HG03565 (cell line): ENCODE measurements at regions not wholly inside any gene's neighbourhood (a gene's known extent, or its start where the extent isn't known, plus 50 kb on each side); places are given as distances from the start of the nearest gene placed in this dataset.
A peak's percentile ranks its signal among the peaks of the same experiment; 100 is the strongest.

Experiments used
- ATAC-seq: cut with Tn5 transposase; IDR thresholded peaks from one replicate; pipeline ENCODE4 v1.9.1; 2021; ENCODE audit warnings: mild to moderate bottlenecking, moderate library complexity; ENCODE audit not compliant: unreplicated experiment

DNA sequence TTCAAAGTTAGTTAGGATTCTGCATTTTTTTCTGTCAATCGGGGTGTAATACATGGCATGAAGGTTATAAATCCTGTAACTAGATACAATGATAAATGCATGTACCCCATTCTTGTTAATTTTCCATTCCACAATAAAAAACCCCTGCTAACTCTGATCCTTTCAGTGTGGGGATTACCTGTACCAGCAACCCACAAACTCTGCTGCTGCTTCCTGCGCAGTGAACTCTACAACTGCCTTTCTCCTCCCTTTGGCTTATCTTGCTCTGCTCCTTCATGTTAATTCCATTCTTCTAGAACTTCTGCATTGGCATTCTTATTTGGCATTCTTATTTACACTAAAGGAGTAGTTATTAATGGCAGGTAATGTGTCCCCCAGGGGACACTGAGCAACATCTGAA is 273.1 kb downstream of the KLF12 start:
- ATAC-seq = no peak

DNA sequence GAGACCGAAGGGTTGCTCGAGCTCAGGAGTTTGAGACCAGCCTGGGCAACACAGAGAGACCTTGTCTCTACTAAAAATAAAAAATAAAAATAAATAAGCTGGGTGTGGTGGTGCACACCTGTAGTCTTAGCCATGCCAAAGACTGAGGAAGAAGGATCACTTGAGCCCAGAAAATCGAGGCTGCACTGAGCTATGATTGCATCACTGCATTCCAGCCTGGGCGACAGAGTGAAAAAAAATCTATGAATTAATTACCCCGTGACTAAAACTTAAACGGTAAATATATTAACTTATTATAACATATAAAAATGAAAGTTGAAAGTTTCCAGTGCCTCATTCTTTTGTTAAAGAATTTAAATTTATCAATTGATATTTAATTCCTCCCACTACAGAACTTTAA is 273.7 kb downstream of the KLF12 start:
- no peak for ATAC-seq

DNA sequence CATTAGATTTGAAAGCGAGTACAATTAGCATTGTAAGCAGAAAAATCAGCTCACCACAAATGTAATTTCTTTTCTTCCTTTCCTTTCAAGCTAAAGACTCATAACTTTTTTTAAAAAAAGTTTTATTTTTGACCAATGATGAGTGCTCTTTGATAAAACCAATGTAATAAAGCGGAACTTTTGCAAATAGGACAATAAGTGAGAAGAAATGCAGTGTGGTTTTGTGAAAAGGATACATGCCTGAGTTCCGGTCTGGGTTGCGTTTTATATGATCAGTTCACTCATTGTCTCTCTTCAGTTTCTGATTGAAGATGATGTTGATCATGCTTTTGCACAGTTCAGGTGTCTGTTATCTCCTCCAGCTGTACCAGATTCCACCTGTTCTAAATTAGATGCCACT is 274.4 kb downstream of the KLF12 start:
- no peak for ATAC-seq

DNA sequence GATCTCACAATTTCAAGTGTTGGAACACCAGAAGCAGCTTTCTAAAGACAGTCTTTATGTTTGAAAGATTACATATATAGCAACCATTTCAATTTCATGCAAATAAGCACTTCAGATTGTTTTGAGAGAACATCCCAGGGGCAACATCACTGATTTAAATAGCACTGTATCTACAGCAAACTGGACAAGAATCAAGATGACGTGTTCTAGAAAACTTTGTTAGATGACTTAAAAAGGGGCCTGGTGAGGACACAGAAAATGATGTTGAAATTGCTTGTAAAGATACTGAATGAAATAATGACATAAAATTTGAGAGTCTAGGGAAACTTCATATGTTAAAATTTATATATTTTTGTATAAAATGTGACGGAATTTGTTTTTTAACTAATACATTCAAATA is 277.1 kb downstream of the KLF12 start:
- no peak for ATAC-seq

DNA sequence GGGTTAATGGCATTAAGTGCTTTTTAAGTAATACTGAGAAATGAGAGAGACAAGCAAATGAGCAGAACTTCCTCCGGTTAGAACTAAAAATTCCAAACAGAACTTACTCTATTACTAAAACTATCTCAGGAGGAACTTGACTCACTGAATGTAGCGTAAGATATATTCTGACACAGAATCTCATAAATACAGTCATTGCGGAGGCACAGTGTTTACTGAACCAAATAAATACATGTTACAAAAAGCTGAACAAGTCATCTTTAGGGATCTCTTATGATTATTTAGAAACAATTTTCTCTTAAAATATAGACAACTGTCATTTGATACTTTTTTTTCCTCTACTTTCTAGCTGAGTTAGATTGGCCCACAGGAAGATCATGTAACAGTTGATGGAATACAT is 283.1 kb downstream of the KLF12 start:
- no peak for ATAC-seq

DNA sequence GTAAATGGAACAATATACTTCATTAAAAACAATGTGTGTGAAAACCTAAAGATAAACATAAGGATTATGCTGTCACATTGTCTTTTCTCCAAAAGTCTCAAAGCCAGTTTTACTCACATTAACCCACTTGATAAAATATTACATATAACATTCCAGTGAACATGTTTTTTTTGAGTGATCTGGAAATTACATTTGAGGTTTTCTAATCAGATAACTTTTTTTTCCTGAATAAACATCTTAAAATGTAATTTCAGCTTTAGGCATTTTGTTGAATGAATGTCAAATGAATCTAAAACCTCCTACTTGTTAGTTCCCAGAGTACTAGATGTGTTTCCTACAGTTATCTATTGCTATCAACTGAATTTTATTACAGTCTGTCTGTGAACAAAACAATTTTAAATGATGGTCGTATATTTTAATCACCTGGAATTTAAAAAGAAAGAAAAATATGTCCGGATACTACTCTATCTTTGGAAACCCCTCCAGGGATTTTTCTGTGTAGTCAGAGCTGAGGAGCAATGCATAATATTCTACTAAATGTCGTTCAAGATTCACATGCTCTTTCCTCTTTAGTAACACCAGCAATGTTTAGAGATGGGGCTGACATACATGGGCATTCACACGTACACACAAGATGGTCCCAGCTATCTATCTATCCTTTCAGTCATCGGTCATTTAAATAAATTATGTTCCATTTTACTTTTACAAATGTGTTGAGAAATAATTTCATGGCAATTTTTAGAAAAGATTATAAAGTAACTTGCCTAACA is 283.9 kb downstream of the KLF12 start:
- ATAC-seq = no peak

DNA sequence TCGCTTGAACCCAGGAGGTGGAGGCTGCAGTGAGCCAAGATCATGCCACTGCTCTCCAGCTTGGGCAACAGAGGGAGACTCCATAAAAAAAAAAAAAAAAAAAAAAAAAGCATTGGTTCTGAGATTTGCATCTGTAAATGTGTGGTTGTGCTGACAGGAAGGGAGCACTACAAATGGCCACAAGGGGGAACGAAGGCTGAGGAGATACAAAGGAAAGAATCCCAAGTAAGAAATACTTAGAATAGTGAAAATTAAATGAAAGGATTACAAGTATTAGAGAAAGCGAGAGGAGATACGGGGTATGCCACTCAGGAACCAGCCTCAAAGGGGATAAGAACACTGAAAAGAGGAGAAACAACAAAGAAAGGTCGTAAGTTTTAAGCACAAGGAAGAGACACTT is 284.9 kb downstream of the KLF12 start:
- no peak for ATAC-seq

DNA sequence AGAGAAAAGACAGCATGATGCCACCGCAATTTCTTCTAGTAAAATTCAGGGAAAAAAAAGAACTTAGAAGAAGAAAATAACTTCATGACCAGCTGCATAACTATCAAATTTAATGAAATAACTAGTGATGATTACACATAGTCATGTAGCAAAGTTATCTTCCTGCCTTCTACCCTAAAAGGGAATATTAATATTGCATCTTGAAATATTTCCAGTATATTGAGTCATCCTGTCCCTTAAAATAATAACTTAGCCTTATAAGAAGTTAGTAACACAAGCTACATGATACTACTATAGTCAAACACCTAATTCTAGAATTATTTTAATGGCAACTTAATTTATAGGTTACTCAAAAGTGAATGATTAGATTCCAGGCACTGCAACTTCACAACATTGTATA is 289.2 kb downstream of the KLF12 start:
- ATAC-seq = no peak

DNA sequence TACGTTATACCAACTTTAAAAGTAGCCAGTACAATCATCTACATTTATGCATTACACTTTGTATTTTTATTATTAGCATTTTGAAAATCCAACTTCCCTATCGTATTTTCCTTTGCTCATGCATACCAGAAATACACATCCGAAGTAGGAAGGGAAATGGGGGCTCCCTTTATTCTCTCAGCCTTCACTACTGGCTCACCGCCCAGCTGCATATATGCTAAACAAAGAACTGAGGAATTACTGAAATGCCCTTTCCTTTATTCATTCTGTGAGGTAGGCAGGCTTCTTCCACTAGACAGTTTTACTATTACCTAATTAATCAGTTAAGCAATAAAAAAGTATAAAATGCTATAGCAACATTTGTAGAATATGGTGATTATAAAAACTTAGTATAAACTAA is 291.6 kb downstream of the KLF12 start:
- ATAC-seq = no peak

DNA sequence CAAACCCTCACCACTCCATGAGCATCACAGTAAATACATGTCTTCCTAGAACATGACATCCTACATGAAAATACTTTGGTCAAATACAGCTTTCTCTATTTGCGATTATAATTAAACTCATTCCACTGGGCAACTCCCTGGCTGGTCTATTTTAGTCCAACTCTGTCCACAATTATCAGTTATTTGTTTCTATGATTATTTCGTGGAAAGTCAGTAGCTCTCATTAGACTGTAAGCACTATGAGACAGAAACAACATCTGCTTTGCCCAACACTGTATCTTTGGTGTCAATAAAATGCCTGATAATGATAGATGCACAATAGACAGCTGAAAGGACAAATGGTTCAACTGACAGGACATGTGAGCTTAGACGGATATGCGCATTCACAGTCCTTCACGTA is 292.0 kb downstream of the KLF12 start:
- ATAC-seq = no peak

DNA sequence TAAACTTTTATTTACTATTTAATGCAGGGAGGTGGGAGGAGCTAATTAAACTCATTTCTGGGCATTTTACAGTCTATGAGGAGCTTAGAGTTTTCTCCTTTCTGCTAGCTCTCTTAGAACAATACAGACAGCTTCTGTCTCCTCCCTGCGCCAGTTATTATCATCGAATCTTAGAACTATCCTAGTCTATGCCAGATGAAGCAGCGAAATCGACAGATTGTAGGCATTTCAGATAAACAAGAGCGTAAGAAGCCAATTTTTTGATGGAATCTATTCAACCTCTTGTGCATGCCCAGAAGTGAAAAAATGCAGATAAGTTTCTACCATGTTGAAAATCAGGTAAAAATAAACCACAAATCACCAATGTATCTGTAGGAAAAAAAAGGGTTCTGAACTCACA is 297.1 kb downstream of the KLF12 start:
- ATAC-seq = no peak

DNA sequence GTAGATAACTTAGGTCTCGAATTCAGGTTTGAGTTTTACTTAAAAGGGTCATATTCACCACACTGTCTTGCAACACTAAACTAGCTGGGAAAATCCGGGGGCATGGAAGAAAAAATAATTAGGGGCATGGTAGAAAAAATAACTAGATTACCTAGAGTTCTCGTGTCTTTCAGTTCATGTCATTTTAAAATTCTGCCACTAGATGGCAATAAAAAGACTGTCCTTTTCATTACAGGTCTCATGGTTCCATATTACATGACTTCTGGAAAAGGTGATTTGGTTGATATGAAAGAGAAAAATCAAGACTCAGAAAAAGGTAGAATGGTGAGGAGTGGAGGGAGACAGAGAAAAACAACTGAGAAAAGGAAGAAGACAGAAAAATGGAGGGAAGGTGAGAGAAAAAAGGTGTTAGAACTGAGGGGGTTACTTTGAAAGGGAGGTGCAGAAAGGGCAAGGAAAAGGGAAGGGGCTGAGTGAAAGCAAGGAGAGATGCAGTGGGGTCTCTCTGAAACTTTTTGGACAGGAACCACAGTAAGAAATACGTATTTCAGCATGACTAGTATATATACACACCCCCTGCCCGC is 299.0 kb downstream of the KLF12 start:
- peak; percentile 67 for ATAC-seq

DNA sequence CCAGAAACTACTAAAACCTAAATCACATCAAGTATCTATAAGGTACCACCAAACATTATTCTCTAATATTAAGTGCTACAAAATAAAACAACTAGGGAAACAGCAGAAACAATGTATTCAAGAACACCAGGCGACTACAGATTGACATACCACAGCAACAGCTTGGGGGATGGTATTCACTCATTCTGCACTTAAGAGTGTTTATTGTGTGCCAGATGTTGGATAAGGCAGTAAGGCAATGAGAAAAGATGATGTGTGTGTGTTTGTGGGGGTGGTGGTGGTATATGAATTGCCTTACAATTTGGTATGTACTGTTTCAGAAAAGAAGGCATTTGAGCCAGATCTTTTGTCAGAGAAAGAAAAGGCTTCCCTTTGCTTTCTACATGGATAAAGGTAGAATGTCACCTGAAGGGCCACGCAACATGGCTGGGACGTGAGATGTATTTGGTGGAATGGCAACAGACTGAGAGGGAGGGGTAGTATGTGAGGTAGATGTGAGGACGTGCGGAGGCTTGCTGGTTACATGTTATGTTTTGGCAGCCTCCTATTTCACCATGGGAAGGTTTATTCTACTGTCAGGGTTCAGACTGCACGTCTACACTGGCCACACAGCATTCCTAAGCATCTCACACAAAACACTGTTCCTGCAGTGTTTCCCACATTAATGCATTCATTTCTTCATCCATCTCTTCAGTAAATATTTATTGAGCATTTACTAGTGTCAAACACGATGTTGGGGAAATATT is 300.7 kb downstream of the KLF12 start:
- no peak for ATAC-seq

DNA sequence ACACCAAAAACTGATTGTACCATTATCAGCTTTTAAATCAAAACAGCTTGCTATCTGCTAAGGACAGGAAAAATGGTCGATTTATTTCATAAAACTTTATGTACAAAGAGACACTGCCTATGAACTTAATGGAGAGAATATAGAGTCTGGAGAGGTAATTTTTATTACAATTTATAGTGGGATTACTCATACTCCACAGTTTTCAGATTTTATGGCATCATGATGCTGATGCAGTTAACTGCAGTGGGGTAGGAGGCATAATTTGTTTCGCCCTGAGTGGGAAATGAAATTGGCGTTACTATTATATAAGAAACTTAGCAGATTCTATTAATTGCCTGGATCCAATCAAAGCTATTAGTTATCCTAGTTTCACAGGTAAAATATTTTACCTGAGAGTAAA is 301.4 kb downstream of the KLF12 start:
- no peak for ATAC-seq

DNA sequence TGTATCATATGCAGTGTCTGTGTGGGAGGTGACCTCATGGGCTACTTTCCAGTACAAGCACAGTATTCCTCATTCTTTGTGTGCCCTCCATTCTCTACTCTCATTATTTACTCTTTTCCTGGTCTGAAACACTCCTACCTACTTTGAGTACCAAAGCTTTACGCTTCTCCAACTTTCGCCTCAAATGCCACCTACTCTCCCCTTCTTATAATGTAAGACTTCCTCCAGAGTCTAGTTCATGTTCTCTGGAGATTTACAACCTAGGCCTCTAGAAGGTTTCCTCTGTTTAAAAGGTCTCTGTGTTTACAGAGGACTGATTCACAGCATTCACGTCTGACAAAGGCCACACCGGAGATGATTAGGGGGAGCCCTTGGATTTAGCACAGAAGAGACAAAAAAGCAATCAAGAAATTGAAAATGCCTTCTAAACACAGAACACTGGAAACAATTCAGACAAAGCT is 302.0 kb downstream of the KLF12 start:
- no peak for ATAC-seq

DNA sequence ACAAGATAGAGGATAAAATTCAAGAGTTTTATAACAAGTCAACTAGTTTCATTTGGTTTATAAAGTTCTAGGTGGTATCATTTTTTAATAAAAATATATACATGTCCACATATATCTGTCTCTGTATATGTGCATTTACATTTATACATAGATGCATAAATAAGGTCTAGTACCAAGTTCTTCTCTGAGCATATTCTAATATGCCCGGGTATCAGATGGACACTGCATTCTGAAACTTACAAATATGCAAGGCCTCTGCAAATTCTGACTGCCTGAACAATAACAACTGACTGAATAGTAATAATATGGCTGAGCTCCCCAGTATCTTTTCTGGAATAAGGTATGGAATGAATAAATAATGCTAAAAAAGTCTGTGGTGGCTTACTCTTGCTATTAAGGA is 304.8 kb downstream of the KLF12 start:
- ATAC-seq = no peak

DNA sequence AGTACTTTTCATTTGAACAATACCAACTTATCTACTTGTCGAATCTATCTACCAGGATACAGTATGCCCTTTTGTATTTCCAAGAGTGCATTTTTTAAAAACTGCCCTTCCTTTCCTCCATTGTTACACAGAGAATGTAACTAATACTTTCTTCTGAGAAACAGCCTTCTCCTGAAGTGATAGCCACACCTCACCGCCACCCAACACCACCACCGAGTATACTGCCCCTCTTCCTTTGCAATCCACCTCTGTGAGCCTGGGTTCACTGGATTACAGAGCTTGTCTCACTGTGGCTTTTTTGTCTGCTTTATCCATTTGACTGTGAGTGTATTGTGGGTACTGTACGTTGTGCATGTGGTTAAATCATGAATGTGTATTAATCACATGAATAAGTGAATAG is 305.4 kb downstream of the KLF12 start:
- no peak for ATAC-seq

DNA sequence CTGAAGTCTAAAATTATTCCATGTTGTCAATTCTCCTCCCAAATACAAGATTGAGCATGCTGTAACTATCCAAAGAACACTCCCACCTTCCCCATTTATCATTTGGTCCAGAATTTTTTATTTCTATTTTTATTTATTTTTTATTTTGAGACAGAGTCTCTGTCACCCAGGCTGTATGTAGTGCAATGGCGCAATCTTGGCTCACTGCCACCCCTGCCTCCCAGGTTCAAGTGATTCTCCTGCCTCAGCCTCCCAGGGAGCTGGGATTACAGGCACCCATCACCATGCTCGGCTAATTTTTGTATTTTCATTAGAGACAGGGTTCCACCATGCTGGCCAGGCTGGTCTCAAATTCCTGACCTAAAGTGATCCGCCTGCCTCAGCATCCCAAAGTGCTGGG is 306.8 kb downstream of the KLF12 start:
- ATAC-seq = no peak

DNA sequence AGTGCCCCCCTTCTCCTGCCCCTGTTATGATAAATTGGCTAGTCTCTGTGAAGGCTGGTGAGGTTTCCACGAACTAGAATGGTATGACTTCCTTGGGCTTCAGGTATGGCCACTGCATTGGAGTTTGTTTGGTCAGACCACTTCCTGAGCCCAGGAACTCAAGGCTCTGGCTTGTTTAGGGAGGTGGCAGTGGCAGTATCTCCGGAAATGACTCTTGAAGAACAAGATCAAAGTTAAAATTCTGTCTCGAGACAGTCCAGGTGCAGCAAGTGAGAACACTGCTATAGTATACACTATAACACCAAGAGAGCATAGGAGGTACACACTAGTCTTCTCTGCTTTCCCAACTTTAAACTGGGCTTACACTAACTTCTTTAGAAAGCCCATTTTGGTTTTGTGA is 309.1 kb downstream of the KLF12 start:
- ATAC-seq = no peak

DNA sequence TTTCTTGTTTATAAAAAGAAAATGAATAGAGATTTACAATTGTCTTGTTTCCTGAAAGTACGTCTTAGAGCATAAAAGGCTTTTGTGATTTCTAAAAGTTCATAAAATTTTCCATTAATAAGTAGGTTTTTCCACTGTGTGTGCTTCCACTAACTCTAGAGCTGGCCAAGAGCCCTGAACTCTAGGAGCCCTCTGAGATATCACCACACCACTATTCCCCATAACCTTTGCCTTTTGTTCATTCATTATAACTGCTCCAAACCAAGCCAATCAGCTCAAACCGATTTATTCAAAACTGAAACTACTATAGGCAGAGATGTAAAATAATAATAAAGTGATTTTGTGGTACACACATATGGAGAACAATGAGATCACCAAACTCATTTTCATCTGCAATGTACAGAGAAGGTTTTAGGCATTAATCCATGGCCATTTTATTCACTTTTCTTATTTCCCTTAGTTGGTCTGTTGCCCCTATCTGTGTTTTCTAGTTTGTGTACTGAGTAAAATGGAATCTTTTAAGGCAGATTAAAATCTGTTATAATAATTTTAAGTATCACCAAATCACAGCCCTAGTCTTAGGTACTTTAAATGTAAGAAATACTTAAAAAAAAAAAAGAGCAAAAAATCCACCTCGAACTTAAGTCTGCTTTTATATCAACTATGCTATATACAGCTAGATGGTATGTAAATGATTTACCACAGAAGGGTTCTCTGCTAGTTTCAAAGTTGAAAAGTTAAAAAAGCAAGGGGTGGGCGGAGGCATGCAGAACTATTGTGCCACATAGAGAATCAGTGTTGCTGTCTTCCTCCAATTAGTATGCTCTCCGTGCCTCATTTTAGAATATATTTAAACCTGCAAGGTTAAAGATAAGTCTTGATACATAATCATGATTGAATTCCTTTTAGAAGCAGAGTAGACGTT is 311.3 kb downstream of the KLF12 start:
- no peak for ATAC-seq

DNA sequence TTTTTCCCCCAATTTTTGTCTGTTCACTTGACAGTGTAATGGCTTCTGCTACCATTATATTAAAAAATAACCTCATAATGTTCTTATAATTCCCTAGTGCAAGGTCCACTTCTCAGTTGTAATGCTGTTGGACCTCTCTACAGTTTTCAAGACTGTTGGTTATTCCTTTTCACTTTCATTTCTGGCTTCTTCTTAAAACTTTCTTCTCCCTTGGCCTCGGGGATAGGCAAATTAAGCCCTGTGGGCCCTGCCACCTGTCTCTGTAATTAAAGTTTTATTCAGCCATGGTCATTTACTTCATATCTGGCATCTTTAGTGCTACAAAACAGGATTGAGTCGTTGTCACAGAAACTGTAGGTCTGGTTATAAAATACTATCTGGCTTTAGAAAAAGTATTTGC is 313.5 kb downstream of the KLF12 start:
- ATAC-seq = no peak
